HG03159 (cell line): ENCODE measurements at regions not wholly inside any gene's neighbourhood (a gene's known extent, or its start where the extent isn't known, plus 50 kb on each side); places are given as distances from the start of the nearest gene placed in this dataset.
"Not testable (repeated sequence)": the region's sequence is repeated elsewhere in the genome, so short reads cannot be mapped to it uniquely, and the experiment has no call there.

Experiments
- ATAC-seq: cut with Tn5 transposase; IDR thresholded peaks from one replicate; pipeline ENCODE4 v1.9.1; 2021; ENCODE audit warnings: mild to moderate bottlenecking, moderate library complexity; ENCODE audit not compliant: unreplicated experiment

GRCh38 chr9:106085479-106085878, 391.1 kb downstream of the TMEM38B start:
- no peak for ATAC-seq

GRCh38 chr9:106092083-106092482, 397.7 kb downstream of the TMEM38B start:
- ATAC-seq = no peak

GRCh38 chr9:106102821-106103220, 408.5 kb downstream of the TMEM38B start:
- no peak for ATAC-seq

- ATAC-seq = peak; percentile 49
These were observed 410.5 kb downstream of the TMEM38B start for GRCh38 chr9:106104887-106105286.

GRCh38 chr9:106106396-106106795, 412.1 kb downstream of the TMEM38B start:
- no peak for ATAC-seq

- ATAC-seq = no peak
These were observed 413.4 kb downstream of the TMEM38B start for GRCh38 chr9:106107716-106108115.

- ATAC-seq = not testable (repeated sequence)
These were observed 415.4 kb downstream of the TMEM38B start for GRCh38 chr9:106109706-106110105.

GRCh38 chr9:106110483-106110882, 416.1 kb downstream of the TMEM38B start:
- no peak for ATAC-seq

- ATAC-seq = no peak
These were observed 416.8 kb downstream of the TMEM38B start for GRCh38 chr9:106111039-106111730.

GRCh38 chr9:106112935-106113334, 418.6 kb downstream of the TMEM38B start:
- ATAC-seq = no peak

GRCh38 chr9:106119176-106119575, 424.8 kb downstream of the TMEM38B start:
- no peak for ATAC-seq

- no peak for ATAC-seq
These were observed 425.7 kb downstream of the TMEM38B start for GRCh38 chr9:106120071-106120470.

GRCh38 chr9:106127776-106128175, 433.4 kb downstream of the TMEM38B start:
- no peak for ATAC-seq

- no peak for ATAC-seq
These were observed 436.0 kb downstream of the TMEM38B start for GRCh38 chr9:106130374-106130773.

- no peak for ATAC-seq
These were observed 449.4 kb downstream of the TMEM38B start for GRCh38 chr9:106143781-106144180.

GRCh38 chr9:106146066-106146840, 451.9 kb downstream of the TMEM38B start:
- ATAC-seq = no peak

- no peak for ATAC-seq
These were observed 452.5 kb downstream of the TMEM38B start for GRCh38 chr9:106146886-106147285.

GRCh38 chr9:106149956-106150355, 455.6 kb downstream of the TMEM38B start:
- no peak for ATAC-seq

GRCh38 chr9:106156465-106156864, 462.1 kb downstream of the TMEM38B start:
- no peak for ATAC-seq

- ATAC-seq = no peak
These were observed 477.9 kb downstream of the TMEM38B start for GRCh38 chr9:106172265-106172664.

GRCh38 chr9:106174346-106174745, 480.0 kb downstream of the TMEM38B start:
- ATAC-seq = no peak

- no peak for ATAC-seq
These were observed 482.9 kb downstream of the TMEM38B start for GRCh38 chr9:106177216-106177615.
